Epithelial cell of proximal tubule (primary cell): ENCODE measurements at regions not wholly inside any gene's neighbourhood (a gene's known extent, or its start where the extent isn't known, plus 50 kb on each side); places are given as distances from the start of the nearest gene placed in this dataset.

Source experiments
- DNase-seq: peaks from one replicate; pipeline ENCODE4 v3.0.0-alpha.2; 2011; ENCODE audit warnings: low read depth
- H3K4me3 ChIP-seq: 2 replicates; pipeline ENCODE4 v1.5.1; 2011; ENCODE audit warnings: low read depth, mild to moderate bottlenecking, low read length
- CTCF ChIP-seq: conservative IDR thresholded peaks from 2 replicates; pipeline ENCODE4 v1.5.1; 2012; ENCODE audit warnings: low read depth, mild to moderate bottlenecking, low read length

GRCh38 chr6:148109732-148110131 is 232.9 kb upstream of the SASH1 start:
- DNase-seq: peak; percentile 64
- no peak overlapping the region for H3K4me3 ChIP-seq
- no peak for TF ChIP-seq CTCF

GRCh38 chr6:148110925-148111324 is 231.7 kb upstream of the SASH1 start:
- DNase-seq: no peak
- no peak for TF ChIP-seq CTCF
- no peak overlapping the region for H3K4me3 ChIP-seq

GRCh38 chr6:148112851-148113319 is 229.8 kb upstream of the SASH1 start:
- no peak for DNase-seq
- H3K4me3 ChIP-seq: no peak overlapping the region
- no peak for TF ChIP-seq CTCF

- no peak for TF ChIP-seq CTCF
- no peak overlapping the region for H3K4me3 ChIP-seq
- no peak for DNase-seq
These were observed 226.6 kb upstream of the SASH1 start for GRCh38 chr6:148116001-148116400.

- H3K4me3 ChIP-seq: no peak overlapping the region
- no peak for TF ChIP-seq CTCF
- no peak for DNase-seq
These were observed 224.4 kb upstream of the SASH1 start for GRCh38 chr6:148118244-148118643.

GRCh38 chr6:148128014-148128730 is 214.5 kb upstream of the SASH1 start:
- no peak for TF ChIP-seq CTCF
- no peak overlapping the region for H3K4me3 ChIP-seq
- DNase-seq: no peak

GRCh38 chr6:148134592-148134991 is 208.0 kb upstream of the SASH1 start:
- no peak for TF ChIP-seq CTCF
- H3K4me3 ChIP-seq: no peak overlapping the region
- DNase-seq: no peak
